GM18505 (cell line): ENCODE measurements at regions not wholly inside any gene's neighbourhood (a gene's known extent, or its start where the extent isn't known, plus 50 kb on each side); places are given as distances from the start of the nearest gene placed in this dataset.
"Not testable (repeated sequence)": the region's sequence is repeated elsewhere in the genome, so short reads cannot be mapped to it uniquely, and the experiment has no call there.

Experiments
- ATAC-seq: cut with Tn5 transposase; IDR thresholded peaks from one replicate; pipeline ENCODE4 v1.9.1; 2021; ENCODE audit not compliant: unreplicated experiment
- POLR2A ChIP-seq: IDR thresholded peaks from 4 replicates; pipeline ENCODE4 v1.6.1; 2011; ENCODE audit warnings: borderline replicate concordance; ENCODE audit not compliant: insufficient read depth, insufficient read length; ENCODE audit errors: extremely low read depth

DNA sequence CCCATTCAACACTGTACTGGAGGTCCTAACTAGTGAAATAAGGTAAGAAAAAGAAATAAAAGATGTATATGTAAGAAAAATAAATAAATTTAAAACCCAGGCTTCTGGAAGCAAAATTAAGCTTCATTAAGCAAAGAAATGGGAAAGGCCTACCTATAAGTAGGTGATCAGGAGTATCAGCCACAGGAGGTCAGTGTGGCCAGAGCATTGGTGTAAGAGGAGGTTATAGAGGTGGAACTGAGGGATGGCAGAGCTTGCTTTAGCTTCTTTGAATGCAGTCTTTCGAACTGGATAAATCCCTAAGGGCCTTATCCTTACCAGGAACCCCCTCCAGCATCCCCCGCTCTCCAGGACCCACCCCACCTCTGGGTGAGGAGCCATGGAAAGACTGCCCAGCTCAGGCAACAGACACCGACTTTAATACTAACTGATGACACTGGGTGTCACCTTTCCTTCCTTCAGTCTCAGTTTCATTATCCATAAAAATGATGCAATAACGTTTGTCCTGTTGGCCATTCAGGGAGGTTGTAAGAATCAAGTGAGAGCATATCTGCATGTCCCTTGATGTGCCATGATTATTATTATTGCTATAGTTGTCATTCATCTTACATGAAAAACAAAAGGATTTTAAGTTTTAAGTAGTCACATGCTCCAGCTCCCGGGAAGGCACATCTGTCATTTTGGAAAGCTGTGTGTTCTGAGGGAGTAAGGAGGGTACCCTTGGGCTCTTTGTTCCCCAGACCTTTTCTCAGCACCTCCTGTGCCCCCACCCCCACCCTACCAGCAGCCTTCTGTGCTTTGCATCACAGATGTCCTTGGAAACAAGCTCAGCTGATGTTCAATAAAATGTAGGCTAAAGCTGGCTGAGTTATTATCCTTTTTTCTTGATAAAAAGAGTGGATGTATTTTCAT lies 50.8 kb upstream of the CTNNA1 start:
- no peak for ATAC-seq
- no peak for TF ChIP-seq POLR2A

DNA sequence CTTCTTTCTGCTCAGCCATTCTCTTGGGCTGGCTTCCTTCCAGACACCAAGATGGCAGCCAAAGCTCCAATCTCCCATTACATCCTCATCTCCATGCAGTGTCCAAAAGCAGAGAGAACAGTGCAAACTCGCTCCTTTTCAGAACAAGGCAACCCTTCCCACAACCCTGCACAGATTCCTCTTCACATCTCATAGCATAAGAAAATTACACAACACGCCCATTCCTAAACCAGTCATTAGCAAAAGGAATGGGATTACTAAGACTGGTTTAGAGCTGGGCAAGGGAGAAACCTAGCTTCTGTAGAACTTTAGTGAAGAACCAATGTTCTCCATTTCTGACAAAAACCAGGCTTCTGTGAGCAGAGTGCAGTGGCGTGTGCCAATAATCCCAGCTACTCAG lies 51.5 kb upstream of the CTNNA1 start:
- TF ChIP-seq POLR2A: no peak
- ATAC-seq: no peak

DNA sequence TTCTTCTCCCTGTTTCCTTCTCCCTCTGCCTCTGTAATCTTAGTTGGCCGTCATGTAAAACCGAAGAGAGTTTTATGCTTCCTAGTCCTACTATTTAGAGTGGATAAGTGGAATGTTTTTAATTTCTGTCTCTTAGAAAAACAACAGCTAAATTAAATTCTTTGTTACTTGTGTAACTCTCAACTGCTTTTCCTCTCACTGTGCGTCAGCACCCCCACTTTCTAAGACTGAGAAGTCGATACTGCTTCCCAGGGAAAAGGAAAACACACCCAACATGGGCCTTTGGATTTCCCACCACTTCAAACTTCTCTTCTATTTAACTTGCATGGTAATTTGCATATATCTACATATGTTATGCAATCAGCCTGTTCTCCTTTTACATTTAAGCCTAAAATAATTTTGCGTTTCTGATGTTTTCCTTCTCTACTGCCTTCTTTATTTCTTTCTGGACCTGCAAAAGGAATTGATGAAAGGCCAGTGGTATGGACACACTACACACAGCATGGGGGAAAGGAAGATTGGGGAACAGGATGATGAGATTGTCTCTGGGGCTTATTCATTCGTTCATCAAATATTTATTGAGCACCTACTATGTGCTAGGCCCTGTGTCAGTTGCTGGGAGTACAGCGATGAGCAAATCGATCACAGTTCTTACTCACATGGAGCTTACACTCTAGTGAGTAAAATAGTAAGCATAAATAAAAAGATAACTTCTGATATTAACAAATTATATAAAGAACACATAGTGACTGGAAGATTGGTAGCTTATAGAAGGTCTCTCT lies 52.5 kb upstream of the CTNNA1 start:
- ATAC-seq: no peak
- no peak for TF ChIP-seq POLR2A

DNA sequence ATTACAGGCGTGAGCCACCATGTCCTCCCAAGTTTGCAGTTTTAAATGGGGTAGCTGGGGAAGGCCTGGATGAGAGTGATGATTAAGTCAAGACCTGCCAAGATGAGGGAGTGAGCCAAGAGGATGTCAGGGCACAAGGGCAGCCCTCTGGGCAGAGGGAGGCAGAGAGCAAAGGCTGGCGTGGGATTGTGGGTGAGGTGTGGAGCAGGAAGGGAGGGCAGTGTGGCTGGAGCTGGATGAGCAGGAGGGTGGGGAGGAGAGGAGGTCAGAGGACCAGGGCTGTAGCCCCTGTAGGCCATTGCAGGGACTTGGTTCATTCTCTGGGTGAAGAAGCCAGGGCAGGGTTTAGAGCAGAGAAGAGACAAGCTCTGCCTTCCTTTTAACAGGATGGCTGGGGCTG lies 53.7 kb upstream of the CTNNA1 start:
- no peak for ATAC-seq
- TF ChIP-seq POLR2A: no peak

DNA sequence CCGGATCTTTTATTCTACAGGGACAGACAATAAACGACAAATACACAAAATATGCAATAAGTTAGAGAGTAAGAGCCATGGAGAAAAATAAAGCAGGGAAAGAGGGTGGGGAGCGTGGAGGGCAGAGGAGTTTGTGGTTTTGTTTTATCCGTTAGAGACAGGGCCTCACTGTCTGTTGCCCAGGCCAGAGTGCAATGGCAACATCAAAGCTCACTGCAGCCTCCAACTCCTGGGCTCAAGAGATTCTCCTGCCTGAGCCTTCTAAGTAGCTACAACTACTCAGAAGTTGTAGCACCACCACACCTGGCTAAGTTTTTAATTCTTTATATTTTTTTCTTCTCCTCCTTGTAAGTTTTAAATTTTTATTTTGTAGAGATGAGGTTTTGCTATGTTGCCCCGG lies 54.5 kb upstream of the CTNNA1 start:
- no peak for ATAC-seq
- TF ChIP-seq POLR2A: no peak

DNA sequence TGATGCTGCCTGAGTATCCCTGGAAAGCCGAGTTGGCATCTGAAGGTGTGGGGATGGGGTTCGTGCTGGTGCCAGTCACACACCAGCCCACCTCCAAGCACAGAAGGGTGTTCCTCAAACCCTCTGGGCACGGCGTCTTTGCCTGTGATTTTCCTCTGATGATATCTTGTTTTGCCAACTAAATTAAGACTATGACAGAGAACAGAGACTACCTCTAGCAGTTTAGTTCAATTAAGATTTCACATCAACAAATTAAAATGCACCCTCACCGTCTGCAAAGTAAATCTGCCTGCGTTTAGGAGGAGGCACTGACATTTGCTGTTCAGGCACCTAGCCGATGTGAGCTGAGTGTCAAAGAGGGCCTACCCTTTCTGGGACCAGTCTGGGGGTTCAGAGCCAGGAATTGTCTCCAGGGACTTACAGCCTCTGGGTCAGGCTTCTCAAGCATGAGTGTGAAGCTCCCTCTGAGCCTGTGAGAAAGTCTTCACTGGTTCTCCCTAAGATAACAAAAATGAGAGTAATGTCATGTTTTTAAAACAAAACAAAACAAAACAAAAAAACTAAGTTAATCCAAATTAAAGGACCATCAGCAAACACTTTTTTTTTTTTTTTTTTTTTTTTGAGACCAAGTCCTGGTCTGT lies 55.4 kb upstream of the CTNNA1 start:
- ATAC-seq: no peak
- TF ChIP-seq POLR2A: no peak

DNA sequence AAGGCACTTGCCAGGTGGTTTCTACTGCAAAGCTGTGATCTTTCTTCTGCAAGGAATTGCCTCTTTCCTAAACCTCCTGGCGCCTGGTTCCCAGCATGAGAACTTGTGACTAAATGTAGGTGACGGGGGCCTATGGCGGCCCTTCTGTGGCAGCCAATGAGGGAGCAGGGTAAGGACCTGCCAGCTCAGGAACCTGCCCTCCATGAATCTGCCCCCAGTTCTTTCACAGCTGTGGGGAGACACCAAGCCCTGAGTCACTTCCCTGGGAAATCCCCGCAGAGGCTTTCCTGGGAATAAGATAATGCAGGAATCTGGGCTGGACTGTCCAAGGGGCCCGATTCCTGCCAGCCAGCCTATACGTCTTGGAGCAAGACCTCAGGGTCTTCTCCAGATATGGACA lies 56.7 kb upstream of the CTNNA1 start:
- no peak for ATAC-seq
- TF ChIP-seq POLR2A: no peak

DNA sequence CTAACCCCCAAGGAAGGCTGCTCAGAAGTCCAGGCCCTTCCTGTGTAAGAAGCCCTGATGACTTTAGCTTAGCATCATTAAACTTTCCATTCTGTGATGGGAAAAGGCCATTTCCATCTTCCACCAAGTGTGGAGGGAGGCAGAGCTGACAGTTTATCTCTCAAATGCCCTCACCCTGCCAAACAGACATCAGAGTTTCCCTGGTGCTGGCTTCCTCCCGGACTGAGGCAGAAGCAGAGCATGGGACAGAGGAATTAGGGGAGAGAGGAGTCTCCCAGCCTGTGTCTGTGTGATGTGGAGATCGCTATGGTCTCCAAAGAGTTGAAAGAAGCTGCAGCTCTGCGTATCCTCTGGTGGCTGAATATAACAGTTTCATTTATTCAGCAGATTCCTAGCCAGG lies 57.4 kb upstream of the CTNNA1 start:
- no peak for TF ChIP-seq POLR2A
- ATAC-seq: no peak

DNA sequence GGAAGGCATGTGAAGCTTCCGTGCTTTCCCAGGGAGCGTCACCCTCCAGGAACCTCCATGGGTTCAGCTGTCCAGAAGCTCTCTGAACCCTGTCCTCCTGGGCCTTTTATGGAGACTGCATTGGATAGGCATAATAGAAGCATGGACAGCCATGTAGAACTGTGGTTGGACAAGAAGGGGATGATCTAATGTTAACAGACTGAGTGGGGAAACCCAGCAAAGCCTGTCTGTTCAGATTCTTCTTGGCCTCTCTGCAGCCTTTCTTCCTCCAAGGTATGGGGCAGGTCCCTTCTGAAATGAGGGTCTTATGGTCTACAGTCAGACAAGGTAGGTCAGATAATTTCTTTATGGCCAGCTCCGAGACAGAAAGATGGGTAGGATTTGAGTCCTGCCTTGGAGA lies 59.1 kb upstream of the CTNNA1 start:
- TF ChIP-seq POLR2A: no peak

DNA sequence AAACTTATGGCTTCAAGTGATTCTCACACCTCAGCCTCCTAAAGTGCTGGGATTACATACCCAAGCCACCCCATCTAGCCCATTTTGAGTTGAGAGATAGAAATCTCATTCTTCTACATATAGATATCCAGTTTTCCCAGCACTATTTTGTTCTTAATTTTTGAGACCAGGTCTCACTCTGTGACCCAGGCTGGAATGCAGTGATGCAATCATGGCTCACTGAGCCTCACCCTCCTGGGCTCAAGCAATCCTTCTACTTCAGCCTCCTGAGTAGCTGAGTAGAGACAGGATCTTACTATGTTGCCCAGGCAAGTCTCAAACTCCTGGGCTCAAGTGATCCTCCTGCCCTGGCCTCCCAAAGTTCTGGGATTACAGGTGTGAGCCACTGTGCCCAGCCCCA lies 60.9 kb upstream of the CTNNA1 start:
- no peak for TF ChIP-seq POLR2A
- no peak for ATAC-seq

More for the DNA sequence above, 59.1 kb upstream of the CTNNA1 start:
- ATAC-seq: no peak

DNA sequence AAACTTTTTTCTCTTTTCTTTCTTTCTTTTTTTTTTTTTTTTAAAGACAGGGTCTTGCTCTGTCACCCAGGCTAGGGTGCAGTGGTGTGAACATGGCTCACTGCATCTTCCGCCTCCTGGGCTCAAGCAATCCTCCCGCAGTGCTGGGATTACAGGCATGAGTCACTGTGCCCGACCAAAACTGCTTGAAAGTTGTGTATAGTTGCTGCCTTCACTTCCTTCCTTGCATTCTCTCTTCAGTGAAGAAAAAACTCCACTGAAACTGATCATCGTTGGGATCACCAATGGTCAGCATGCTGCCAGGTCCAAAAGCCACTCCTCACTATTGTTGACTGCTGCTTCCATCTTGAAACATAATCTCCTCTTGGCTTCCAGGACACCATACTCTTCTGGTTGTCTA lies 66.6 kb upstream of the CTNNA1 start:
- no peak for ATAC-seq
- TF ChIP-seq POLR2A: no peak

DNA sequence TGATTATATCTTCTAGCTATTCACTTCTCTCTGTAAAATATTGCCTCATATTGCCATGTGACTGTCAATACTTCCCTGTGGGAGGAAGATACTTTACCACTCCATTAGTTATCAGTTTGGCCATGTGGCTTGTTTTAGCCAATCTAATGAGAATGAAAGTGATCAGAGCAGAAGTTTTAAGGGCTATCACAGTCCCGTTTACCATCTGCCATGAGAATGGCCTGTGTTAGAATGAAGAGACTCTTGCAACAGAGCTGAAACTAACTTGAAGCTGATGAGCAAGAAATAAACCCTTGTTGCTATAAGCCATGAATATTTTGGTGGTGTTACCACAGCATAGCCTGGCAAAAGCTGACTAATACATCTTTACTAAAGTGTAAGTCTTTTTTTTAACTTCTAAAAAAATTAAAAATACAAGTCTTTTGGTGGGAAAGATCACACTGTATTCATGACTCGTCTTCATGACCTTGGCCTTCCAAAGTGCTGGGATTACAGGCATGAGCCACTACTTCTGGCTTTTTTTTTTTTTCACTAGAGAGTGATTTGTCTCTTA lies 68.0 kb upstream of the CTNNA1 start:
- no peak for TF ChIP-seq POLR2A
- no peak for ATAC-seq

DNA sequence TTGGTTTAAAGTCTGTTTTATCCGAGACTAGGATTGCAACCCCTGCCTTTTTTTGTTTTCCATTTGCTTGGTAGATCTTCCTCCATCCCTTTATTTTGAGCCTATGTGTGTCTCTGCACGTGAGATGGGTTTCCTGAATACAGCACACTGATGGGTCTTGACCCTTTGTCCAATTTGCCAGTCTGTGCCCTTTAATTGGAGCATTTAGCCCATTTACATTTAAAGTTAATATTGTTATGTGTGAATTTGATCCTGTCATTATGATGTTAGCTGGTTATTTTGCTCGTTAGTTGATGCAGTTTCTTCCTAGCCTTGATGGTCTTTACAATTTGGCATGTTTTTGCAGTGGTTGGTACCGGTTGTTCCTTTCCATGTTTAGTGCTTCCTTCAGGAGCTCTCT lies 70.8 kb upstream of the CTNNA1 start:
- not testable (repeated sequence) for ATAC-seq

DNA sequence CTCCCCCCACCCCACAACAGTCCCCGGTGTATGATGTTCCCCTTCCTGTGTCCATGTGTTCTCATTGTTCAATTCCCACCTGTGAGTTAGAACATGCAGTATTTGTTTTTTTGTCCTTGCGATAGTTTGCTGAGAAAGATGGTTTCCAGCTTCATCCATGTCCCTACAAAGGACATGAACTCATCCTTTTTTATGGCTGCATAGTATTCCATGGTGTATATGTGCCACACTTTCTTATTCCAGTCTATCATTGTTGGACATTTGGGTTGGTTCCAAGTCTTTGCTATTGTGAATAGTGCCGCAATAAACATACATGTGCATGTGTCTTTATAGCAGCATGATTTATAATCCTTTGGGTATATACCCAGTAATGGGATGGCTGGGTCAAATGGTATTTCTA lies 74.4 kb upstream of the CTNNA1 start:
- ATAC-seq: not testable (repeated sequence)

DNA sequence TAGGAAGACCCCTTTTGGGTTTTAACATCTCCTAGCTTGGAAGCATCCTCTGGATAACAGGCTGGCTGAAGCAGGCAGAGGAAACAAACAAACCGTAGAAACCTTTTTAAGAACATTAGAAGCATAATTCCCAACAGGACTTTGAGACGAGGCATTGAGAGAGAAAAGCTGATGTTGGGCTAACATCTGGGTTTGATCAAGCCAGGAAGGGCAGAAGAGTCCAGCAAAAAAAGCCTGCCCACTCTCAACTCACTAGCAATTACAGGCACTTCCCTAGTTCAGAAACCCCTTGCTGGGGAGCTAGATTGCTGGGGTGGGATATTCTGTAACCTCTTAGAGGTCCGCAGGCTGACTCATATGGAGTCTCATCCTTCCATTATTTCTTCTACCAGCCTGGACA lies 75.4 kb upstream of the CTNNA1 start:
- no peak for TF ChIP-seq POLR2A
- ATAC-seq: no peak
